ENCODE measurements at regions not wholly inside any gene's neighbourhood (a gene's known extent, or its start where the extent isn't known, plus 50 kb on each side); places are given as distances from the start of the nearest gene placed in this dataset.
A peak's percentile ranks its signal among the peaks of the same experiment; 100 is the strongest.

DNA sequence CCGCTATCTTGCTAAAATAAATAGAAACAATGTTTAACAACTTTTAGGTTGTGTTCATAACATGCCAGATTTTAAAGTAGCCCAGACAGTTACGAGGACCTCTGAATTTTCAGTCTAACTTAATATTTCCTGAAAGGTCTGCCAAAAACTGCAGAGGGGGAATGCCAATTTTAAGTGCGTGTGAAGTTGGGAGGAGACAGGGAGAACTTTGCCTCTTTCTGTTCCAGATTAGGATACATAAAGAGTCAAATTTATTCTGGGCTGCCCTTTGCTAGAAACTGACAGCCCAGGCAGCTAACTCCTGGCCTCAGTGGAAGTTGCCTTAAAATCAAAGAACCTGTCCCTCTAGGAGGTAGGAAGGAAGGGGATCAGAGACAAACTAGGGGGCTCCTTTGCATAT lies 52.3 kb upstream of the PIP4K2A start:
- no peak for DNase-seq (ENCODE audit: low spot score)

DNA sequence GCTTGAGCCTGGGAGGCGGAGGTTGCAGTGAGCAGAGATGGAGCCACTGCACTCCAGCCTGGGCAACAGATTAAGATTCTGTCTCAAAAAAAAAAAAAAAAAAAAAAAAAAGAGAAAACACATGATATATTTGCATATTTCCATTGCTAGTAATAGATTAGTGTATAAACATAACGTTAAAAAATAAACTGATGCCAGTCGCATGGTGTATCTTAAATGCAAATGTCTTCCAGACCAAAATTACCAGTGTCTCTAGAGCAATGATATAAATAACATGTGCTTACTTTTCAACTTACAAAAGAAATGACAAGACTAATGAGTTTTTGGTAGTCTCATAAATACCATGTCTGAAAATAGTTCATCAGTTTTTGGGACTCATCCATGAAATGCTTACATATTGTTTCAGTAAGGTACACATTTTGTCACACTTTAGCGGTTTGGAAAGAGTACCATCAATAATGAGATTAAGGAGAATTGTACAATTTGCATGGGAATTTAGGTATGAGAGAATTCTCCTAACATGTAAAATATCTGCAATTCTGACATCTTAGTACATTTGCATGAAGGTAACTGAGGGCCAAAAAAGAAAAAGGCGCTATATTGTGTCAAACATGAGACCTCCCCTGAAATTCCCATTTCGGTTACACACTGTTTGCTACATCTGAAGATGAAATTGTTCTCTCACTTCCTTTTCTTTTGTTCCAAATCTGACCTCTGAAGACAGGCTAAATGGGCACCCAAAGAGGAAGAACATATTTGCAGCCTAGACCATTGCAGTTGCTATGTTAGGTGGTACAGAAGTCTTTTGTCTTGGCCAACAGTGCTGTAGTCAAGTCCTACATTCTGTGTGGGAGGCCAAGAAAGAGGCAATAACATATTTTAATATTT lies 51.5 kb upstream of the PIP4K2A start:
- DNase-seq (ENCODE audit: low spot score): peak; percentile 28

DNA sequence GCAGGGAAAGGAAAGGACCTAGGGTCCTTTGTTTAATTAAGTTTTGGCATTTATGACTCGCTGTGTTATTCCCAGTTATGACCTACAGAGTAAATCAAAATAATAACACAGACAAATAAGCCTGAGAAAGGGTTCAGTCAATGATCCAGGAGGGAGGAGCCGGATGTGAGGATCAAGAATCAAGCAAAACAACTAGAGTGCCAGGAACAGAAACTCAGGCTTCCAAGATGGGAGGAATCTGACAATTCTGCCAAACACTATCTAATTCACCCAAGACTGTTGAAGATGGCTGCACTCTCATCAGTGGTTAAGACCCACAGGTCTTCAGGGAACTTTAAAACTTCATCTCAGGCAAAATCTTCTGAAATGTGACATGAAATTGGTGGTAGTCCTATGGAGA lies 50.3 kb upstream of the PIP4K2A start:
- DNase-seq (ENCODE audit: low spot score): no peak
